ENCODE measurements at regions not wholly inside any gene's neighbourhood (a gene's known extent, or its start where the extent isn't known, plus 50 kb on each side); places are given as distances from the start of the nearest gene placed in this dataset.

DNA sequence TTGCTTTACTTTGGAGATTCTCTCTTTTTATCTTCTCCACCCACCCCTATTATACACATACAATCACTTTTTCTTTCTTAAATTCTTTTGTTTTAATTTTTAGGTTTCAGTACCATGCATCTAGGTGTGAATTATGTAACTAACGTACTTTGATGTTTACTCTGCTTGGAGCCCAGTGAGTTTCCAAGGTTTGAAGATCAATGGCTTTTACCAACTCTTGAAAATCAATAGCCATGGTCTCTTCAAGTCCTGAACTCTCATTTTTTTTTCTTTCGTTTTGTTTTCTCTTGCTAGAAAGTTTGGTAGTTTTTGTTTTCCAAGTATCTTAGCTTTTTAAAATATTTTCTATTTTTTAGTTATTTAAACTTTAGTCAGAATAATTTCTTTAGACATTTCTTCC lies 417.2 kb downstream of the ZBBX start:
- H3K27ac ChIP-seq (ENCODE audit: insufficient read depth, low read length) = no peak overlapping the region

DNA sequence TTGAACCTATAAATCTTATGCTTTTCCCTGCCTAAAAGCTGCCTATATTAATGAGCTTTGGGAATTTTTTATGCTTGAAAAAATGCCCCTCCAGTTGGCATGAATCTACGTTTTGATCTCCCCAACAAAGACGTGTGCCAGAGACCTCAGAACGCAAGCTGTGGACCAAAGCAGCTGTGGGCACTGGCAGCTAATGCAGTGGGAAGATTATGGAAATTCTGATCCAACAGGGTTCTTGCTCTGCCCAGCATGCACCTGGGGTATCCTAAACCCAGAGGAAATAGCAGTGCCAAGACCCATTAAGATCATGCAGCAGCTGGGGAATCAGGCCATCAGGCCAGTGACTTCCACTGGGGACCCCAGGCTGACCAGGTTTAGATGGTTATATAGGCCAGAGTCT lies 423.0 kb downstream of the ZBBX start:
- Histone ChIP-seq H4K20me1 (ENCODE audit: control insufficient read depth, extremely low read depth, insufficient read depth, low read length) (no peaks in the 10 kb centered on the region), H3K4me3 (replicated peaks in 1 of 4; ENCODE audit: control extremely low read depth in 1 of 4, insufficient read depth in 1 of 4, low read depth in 3 of 4, low read length in 4 of 4) (no peak overlapping the region), H3K27ac (ENCODE audit: insufficient read depth, low read length) (no peak overlapping the region), H3K27me3 (ENCODE audit: control insufficient read depth, insufficient read depth, low read length) (no peaks in the 10 kb centered on the region), H3K9me3 (ENCODE audit: control insufficient read depth, insufficient read depth, low read depth, low read length) (no peaks in the 10 kb centered on the region), H3K9ac (ENCODE audit: insufficient read depth, low read length) (no peak overlapping the region), H3K4me1 (ENCODE audit: control insufficient read depth, extremely low read depth, insufficient read depth, low read length) (no peaks in the 10 kb centered on the region), H3K36me3 (ENCODE audit: control insufficient read depth, insufficient read depth, low read length) (no peaks in the 10 kb centered on the region), H3K79me2 (ENCODE audit: control insufficient read depth, insufficient read depth, low read length) (no peaks in the 10 kb centered on the region), H2AFZ (ENCODE audit: low read length) (no peak overlapping the region), H3K4me2 (ENCODE audit: extremely low read depth, insufficient read depth, low read length) (no peak overlapping the region)
- no peak for DNase-seq (ENCODE audit: low read depth in 2 of 2)
- TF ChIP-seq, protein P1, sequence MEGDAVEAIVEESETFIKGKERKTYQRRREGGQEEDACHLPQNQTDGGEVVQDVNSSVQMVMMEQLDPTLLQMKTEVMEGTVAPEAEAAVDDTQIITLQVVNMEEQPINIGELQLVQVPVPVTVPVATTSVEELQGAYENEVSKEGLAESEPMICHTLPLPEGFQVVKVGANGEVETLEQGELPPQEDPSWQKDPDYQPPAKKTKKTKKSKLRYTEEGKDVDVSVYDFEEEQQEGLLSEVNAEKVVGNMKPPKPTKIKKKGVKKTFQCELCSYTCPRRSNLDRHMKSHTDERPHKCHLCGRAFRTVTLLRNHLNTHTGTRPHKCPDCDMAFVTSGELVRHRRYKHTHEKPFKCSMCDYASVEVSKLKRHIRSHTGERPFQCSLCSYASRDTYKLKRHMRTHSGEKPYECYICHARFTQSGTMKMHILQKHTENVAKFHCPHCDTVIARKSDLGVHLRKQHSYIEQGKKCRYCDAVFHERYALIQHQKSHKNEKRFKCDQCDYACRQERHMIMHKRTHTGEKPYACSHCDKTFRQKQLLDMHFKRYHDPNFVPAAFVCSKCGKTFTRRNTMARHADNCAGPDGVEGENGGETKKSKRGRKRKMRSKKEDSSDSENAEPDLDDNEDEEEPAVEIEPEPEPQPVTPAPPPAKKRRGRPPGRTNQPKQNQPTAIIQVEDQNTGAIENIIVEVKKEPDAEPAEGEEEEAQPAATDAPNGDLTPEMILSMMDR (conservative IDR thresholded peaks at IDR 0.05 in 1 of 2, IDR thresholded peaks at IDR 0.05 in 1 of 2; ENCODE audit: low read depth in 1 of 2, low read length in 2 of 2) = no peak
- no peak for TF ChIP-seq EZH2 (IDR thresholded peaks at IDR 0.05; ENCODE audit: low read length, missing control alignments)

More for the DNA sequence above, 417.2 kb downstream of the ZBBX start:
- Histone ChIP-seq H3K4me2 (ENCODE audit: extremely low read depth, insufficient read depth, low read length) (no peak overlapping the region), H4K20me1 (ENCODE audit: control insufficient read depth, extremely low read depth, insufficient read depth, low read length) (no peaks in the 10 kb centered on the region), H3K36me3 (ENCODE audit: control insufficient read depth, insufficient read depth, low read length) (no peaks in the 10 kb centered on the region), H3K9me3 (ENCODE audit: control insufficient read depth, insufficient read depth, low read depth, low read length) (no peaks in the 10 kb centered on the region), H3K4me3 (replicated peaks in 1 of 4; ENCODE audit: control extremely low read depth in 1 of 4, insufficient read depth in 1 of 4, low read depth in 3 of 4, low read length in 4 of 4) (no peak overlapping the region), H3K79me2 (ENCODE audit: control insufficient read depth, insufficient read depth, low read length) (no peaks in the 10 kb centered on the region), H3K4me1 (ENCODE audit: control insufficient read depth, extremely low read depth, insufficient read depth, low read length) (no peaks in the 10 kb centered on the region), H3K9ac (ENCODE audit: insufficient read depth, low read length) (no peak overlapping the region), H2AFZ (ENCODE audit: low read length) (no peak overlapping the region), H3K27me3 (ENCODE audit: control insufficient read depth, insufficient read depth, low read length) (no peaks in the 10 kb centered on the region)
- DNase-seq (ENCODE audit: low read depth in 2 of 2) = no peak
- TF ChIP-seq, protein P1 (conservative IDR thresholded peaks at IDR 0.05 in 1 of 2, IDR thresholded peaks at IDR 0.05 in 1 of 2; ENCODE audit: low read depth in 1 of 2, low read length in 2 of 2) = no peak
- no peak for TF ChIP-seq EZH2 (IDR thresholded peaks at IDR 0.05; ENCODE audit: low read length, missing control alignments)

DNA sequence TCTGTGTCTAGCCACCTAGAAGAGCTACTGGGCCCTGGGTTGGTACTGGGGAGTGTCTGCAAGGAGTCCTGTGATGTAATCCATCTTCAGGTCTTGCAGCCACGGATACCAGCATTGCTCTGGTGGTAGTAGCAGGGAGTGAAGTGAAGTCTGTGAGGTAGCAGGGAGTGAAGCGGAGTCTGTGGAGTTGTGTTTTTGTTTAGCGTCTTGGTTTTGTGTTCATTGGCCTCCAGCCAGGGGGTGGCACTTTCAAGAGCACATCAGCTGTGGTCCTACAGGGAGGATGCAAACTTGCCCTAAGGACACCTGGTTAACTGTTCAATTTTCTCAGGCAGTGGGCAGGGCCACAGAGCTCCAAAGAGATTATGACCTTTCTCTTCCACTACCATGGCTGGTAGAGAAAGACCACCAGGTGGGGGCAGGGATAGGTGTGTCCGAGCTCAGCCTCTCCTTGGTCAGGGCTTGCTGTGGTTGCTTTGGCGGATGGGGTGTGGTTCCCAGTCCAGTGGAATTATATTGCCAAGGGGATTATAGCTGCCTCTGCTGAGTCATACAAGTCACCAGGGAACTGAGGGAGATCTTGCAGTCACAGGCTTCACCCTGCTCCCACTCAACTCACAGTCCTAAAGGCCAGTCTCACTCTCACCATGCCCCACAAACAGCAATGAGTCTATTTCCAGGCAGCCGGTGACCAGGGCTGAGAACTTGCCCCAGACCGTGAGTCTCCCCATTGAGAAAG lies 424.7 kb downstream of the ZBBX start:
- Histone ChIP-seq H2AFZ (ENCODE audit: low read length) (no peak overlapping the region), H3K4me2 (ENCODE audit: extremely low read depth, insufficient read depth, low read length) (no peak overlapping the region), H3K36me3 (ENCODE audit: control insufficient read depth, insufficient read depth, low read length) (no peaks in the 10 kb centered on the region), H3K4me3 (replicated peaks in 1 of 4; ENCODE audit: control extremely low read depth in 1 of 4, insufficient read depth in 1 of 4, low read depth in 3 of 4, low read length in 4 of 4) (no peak overlapping the region), H3K79me2 (ENCODE audit: control insufficient read depth, insufficient read depth, low read length) (no peaks in the 10 kb centered on the region), H3K4me1 (ENCODE audit: control insufficient read depth, extremely low read depth, insufficient read depth, low read length) (no peaks in the 10 kb centered on the region), H3K27ac (ENCODE audit: insufficient read depth, low read length) (no peak overlapping the region), H3K27me3 (ENCODE audit: control insufficient read depth, insufficient read depth, low read length) (no peaks in the 10 kb centered on the region), H4K20me1 (ENCODE audit: control insufficient read depth, extremely low read depth, insufficient read depth, low read length) (no peaks in the 10 kb centered on the region), H3K9ac (ENCODE audit: insufficient read depth, low read length) (no peak overlapping the region), H3K9me3 (ENCODE audit: control insufficient read depth, insufficient read depth, low read depth, low read length) (no peaks in the 10 kb centered on the region)
- no peak for TF ChIP-seq EZH2 (IDR thresholded peaks at IDR 0.05; ENCODE audit: low read length, missing control alignments)
- TF ChIP-seq, protein P1 (conservative IDR thresholded peaks at IDR 0.05 in 1 of 2, IDR thresholded peaks at IDR 0.05 in 1 of 2; ENCODE audit: low read depth in 1 of 2, low read length in 2 of 2) = no peak
- DNase-seq (ENCODE audit: low read depth in 2 of 2) = no peak
